ENCODE measurements at regions not wholly inside any gene's neighbourhood (a gene's known extent, or its start where the extent isn't known, plus 50 kb on each side); places are given as distances from the start of the nearest gene placed in this dataset.
"Not testable (repeated sequence)": the region's sequence is repeated elsewhere in the genome, so short reads cannot be mapped to it uniquely, and the experiment has no call there.

GRCh38 chr18:14225286-14225679 lies 93.0 kb upstream of the ZNF519 start:
- not testable (repeated sequence) for H3K36me3 ChIP-seq (ENCODE audit: insufficient read depth, low read length); DNase-seq (ENCODE audit: insufficient read length, low spot score, missing footprints); H4K20me1 ChIP-seq (ENCODE audit: insufficient read depth, low read length); H3K4me2 ChIP-seq (ENCODE audit: insufficient read depth, low read length); H2AFZ ChIP-seq (ENCODE audit: low read length); H3K27me3 ChIP-seq (ENCODE audit: insufficient read depth, low read length); H3K4me3 ChIP-seq (ENCODE audit: insufficient read depth, low read length); H3K4me1 ChIP-seq (ENCODE audit: insufficient read depth, low read length); H3K9me3 ChIP-seq (ENCODE audit: low read depth, low read length); H3K79me2 ChIP-seq (ENCODE audit: insufficient read depth, low read length); H3K27ac ChIP-seq (ENCODE audit: low read depth, low read length)

- H3K4me3 ChIP-seq (ENCODE audit: insufficient read depth, low read length); H3K9me3 ChIP-seq (ENCODE audit: low read depth, low read length); H3K36me3 ChIP-seq (ENCODE audit: insufficient read depth, low read length); H2AFZ ChIP-seq (ENCODE audit: low read length); H3K4me1 ChIP-seq (ENCODE audit: insufficient read depth, low read length); DNase-seq (ENCODE audit: insufficient read length, low spot score, missing footprints); H3K27ac ChIP-seq (ENCODE audit: low read depth, low read length); H3K79me2 ChIP-seq (ENCODE audit: insufficient read depth, low read length); H4K20me1 ChIP-seq (ENCODE audit: insufficient read depth, low read length); H3K4me2 ChIP-seq (ENCODE audit: insufficient read depth, low read length); H3K27me3 ChIP-seq (ENCODE audit: insufficient read depth, low read length): not testable (repeated sequence)
Measured at GRCh38 chr18:14224551-14225285, 92.5 kb upstream of the ZNF519 start.

GRCh38 chr18:14223919-14224318 lies 91.7 kb upstream of the ZNF519 start:
- not testable (repeated sequence) for H3K4me1 ChIP-seq (ENCODE audit: insufficient read depth, low read length); H3K36me3 ChIP-seq (ENCODE audit: insufficient read depth, low read length); H3K27me3 ChIP-seq (ENCODE audit: insufficient read depth, low read length); H2AFZ ChIP-seq (ENCODE audit: low read length); H3K27ac ChIP-seq (ENCODE audit: low read depth, low read length); H3K4me2 ChIP-seq (ENCODE audit: insufficient read depth, low read length); H3K79me2 ChIP-seq (ENCODE audit: insufficient read depth, low read length); H4K20me1 ChIP-seq (ENCODE audit: insufficient read depth, low read length); DNase-seq (ENCODE audit: insufficient read length, low spot score, missing footprints); H3K4me3 ChIP-seq (ENCODE audit: insufficient read depth, low read length); H3K9me3 ChIP-seq (ENCODE audit: low read depth, low read length)

GRCh38 chr18:14223231-14223822 lies 91.1 kb upstream of the ZNF519 start:
- not testable (repeated sequence) for H3K27ac ChIP-seq (ENCODE audit: low read depth, low read length)

GRCh38 chr18:14222354-14223221 lies 90.4 kb upstream of the ZNF519 start:
- H4K20me1 ChIP-seq (ENCODE audit: insufficient read depth, low read length); H3K27ac ChIP-seq (ENCODE audit: low read depth, low read length); H2AFZ ChIP-seq (ENCODE audit: low read length); H3K27me3 ChIP-seq (ENCODE audit: insufficient read depth, low read length); H3K79me2 ChIP-seq (ENCODE audit: insufficient read depth, low read length); H3K36me3 ChIP-seq (ENCODE audit: insufficient read depth, low read length); H3K9me3 ChIP-seq (ENCODE audit: low read depth, low read length); H3K4me2 ChIP-seq (ENCODE audit: insufficient read depth, low read length); H3K4me1 ChIP-seq (ENCODE audit: insufficient read depth, low read length); H3K4me3 ChIP-seq (ENCODE audit: insufficient read depth, low read length); DNase-seq (ENCODE audit: insufficient read length, low spot score, missing footprints): not testable (repeated sequence)

More at GRCh38 chr18:14223231-14223822, 91.1 kb upstream of the ZNF519 start:
- not testable (repeated sequence) for H3K36me3 ChIP-seq (ENCODE audit: insufficient read depth, low read length); DNase-seq (ENCODE audit: insufficient read length, low spot score, missing footprints); H3K79me2 ChIP-seq (ENCODE audit: insufficient read depth, low read length); H4K20me1 ChIP-seq (ENCODE audit: insufficient read depth, low read length); H3K4me1 ChIP-seq (ENCODE audit: insufficient read depth, low read length); H3K9me3 ChIP-seq (ENCODE audit: low read depth, low read length); H3K4me2 ChIP-seq (ENCODE audit: insufficient read depth, low read length); H2AFZ ChIP-seq (ENCODE audit: low read length); H3K4me3 ChIP-seq (ENCODE audit: insufficient read depth, low read length); H3K27me3 ChIP-seq (ENCODE audit: insufficient read depth, low read length)

- Histone ChIP-seq H3K27me3 (ENCODE audit: insufficient read depth, low read length) (no peaks in the 10 kb centered on the region), H3K4me1 (ENCODE audit: insufficient read depth, low read length) (no peaks in the 10 kb centered on the region), H3K79me2 (ENCODE audit: insufficient read depth, low read length) (no peaks in the 10 kb centered on the region), H3K27ac (ENCODE audit: low read depth, low read length) (no peak overlapping the region), H3K9me3 (ENCODE audit: low read depth, low read length) (no peaks in the 10 kb centered on the region), H3K4me3 (ENCODE audit: insufficient read depth, low read length) (no peak overlapping the region), H2AFZ (ENCODE audit: low read length) (no peak overlapping the region), H3K4me2 (ENCODE audit: insufficient read depth, low read length) (no peak overlapping the region), H3K36me3 (ENCODE audit: insufficient read depth, low read length) (no peaks in the 10 kb centered on the region), H4K20me1 (ENCODE audit: insufficient read depth, low read length) (no peaks in the 10 kb centered on the region)
- no peak for TF ChIP-seq CTCF (IDR thresholded peaks at IDR 0.05; ENCODE audit: extremely low read depth, low read depth, low read length)
- DNase-seq (ENCODE audit: insufficient read length, low spot score, missing footprints): peak; percentile 9
Measured at GRCh38 chr18:14221689-14222088, 89.5 kb upstream of the ZNF519 start.

GRCh38 chr18:14215952-14216351 lies 83.7 kb upstream of the ZNF519 start:
- H3K4me2 ChIP-seq (ENCODE audit: insufficient read depth, low read length); H3K4me1 ChIP-seq (ENCODE audit: insufficient read depth, low read length); H3K27me3 ChIP-seq (ENCODE audit: insufficient read depth, low read length); H3K36me3 ChIP-seq (ENCODE audit: insufficient read depth, low read length); H3K4me3 ChIP-seq (ENCODE audit: insufficient read depth, low read length); H4K20me1 ChIP-seq (ENCODE audit: insufficient read depth, low read length); H3K9me3 ChIP-seq (ENCODE audit: low read depth, low read length); H3K27ac ChIP-seq (ENCODE audit: low read depth, low read length); H3K79me2 ChIP-seq (ENCODE audit: insufficient read depth, low read length); H2AFZ ChIP-seq (ENCODE audit: low read length); DNase-seq (ENCODE audit: insufficient read length, low spot score, missing footprints): not testable (repeated sequence)

- H3K9me3 ChIP-seq (ENCODE audit: low read depth, low read length); H4K20me1 ChIP-seq (ENCODE audit: insufficient read depth, low read length); H3K79me2 ChIP-seq (ENCODE audit: insufficient read depth, low read length); H3K36me3 ChIP-seq (ENCODE audit: insufficient read depth, low read length); H3K4me1 ChIP-seq (ENCODE audit: insufficient read depth, low read length); H3K27me3 ChIP-seq (ENCODE audit: insufficient read depth, low read length); H3K4me2 ChIP-seq (ENCODE audit: insufficient read depth, low read length); H2AFZ ChIP-seq (ENCODE audit: low read length); DNase-seq (ENCODE audit: insufficient read length, low spot score, missing footprints); H3K27ac ChIP-seq (ENCODE audit: low read depth, low read length); H3K4me3 ChIP-seq (ENCODE audit: insufficient read depth, low read length): not testable (repeated sequence)
Measured at GRCh38 chr18:14203424-14203823, 71.2 kb upstream of the ZNF519 start.
